Body of pancreas (tissue), 4 donors: ENCODE measurements at regions not wholly inside any gene's neighbourhood (a gene's known extent, or its start where the extent isn't known, plus 50 kb on each side); places are given as distances from the start of the nearest gene placed in this dataset.

ENCODE experiments used
- POLR2A ChIP-seq, 3 donors: fragments of 450-650 bp; IDR thresholded peaks; one replicate each; pipeline ENCODE4 v1.6.1; 2016; ENCODE audit warnings: antibody characterized with exemption in 3 of 3, mild to moderate bottlenecking in 2 of 3
- TF ChIP-seq, protein P1 (sequence below), 7 experiments: fragments of 450-650 bp in 4 of 7; fragments of 200-600 bp in 3 of 7; sonication (generic) in 3 of 7; IDR thresholded peaks; one replicate each; pipeline ENCODE4 v1.5.1; 2016 to 2019; ENCODE audit warnings: antibody characterized with exemption in 7 of 7

GRCh38 chr2:41294331-41294730 lies 753.5 kb upstream of the PKDCC start:
- TF ChIP-seq, protein P1, sequence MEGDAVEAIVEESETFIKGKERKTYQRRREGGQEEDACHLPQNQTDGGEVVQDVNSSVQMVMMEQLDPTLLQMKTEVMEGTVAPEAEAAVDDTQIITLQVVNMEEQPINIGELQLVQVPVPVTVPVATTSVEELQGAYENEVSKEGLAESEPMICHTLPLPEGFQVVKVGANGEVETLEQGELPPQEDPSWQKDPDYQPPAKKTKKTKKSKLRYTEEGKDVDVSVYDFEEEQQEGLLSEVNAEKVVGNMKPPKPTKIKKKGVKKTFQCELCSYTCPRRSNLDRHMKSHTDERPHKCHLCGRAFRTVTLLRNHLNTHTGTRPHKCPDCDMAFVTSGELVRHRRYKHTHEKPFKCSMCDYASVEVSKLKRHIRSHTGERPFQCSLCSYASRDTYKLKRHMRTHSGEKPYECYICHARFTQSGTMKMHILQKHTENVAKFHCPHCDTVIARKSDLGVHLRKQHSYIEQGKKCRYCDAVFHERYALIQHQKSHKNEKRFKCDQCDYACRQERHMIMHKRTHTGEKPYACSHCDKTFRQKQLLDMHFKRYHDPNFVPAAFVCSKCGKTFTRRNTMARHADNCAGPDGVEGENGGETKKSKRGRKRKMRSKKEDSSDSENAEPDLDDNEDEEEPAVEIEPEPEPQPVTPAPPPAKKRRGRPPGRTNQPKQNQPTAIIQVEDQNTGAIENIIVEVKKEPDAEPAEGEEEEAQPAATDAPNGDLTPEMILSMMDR (IDR thresholded peaks at IDR 0.05): no peak
- TF ChIP-seq POLR2A (IDR thresholded peaks at IDR 0.05): no peak
